CD4-positive, alpha-beta T cell treated with Interferon alpha-2 for 1 hour (primary cell): ENCODE measurements at regions not wholly inside any gene's neighbourhood (a gene's known extent, or its start where the extent isn't known, plus 50 kb on each side); places are given as distances from the start of the nearest gene placed in this dataset.
"Not testable (repeated sequence)": the region's sequence is repeated elsewhere in the genome, so short reads cannot be mapped to it uniquely, and the experiment has no call there.

Experiments used
- DNase-seq, 2 donors: peaks; one replicate each; pipeline ENCODE4 v3.0.0-alpha.2; 2020 to 2022

GRCh38 chr17:16870253-16871245, 101.4 kb downstream of the TNFRSF13B start:
- DNase-seq = no peak

GRCh38 chr17:16869531-16870252, 102.2 kb downstream of the TNFRSF13B start:
- DNase-seq = not testable (repeated sequence)

- DNase-seq = not testable (repeated sequence)
Observed at GRCh38 chr17:16868616-16869015, 103.3 kb downstream of the TNFRSF13B start.

- not testable (repeated sequence) for DNase-seq
Observed at GRCh38 chr17:16867545-16867944, 104.4 kb downstream of the TNFRSF13B start.

- DNase-seq = not testable (repeated sequence)
Observed at GRCh38 chr17:16866841-16867240, 105.1 kb downstream of the TNFRSF13B start.

GRCh38 chr17:16866436-16866835, 105.5 kb downstream of the TNFRSF13B start:
- DNase-seq = no peak

- not testable (repeated sequence) for DNase-seq
Observed at GRCh38 chr17:16865704-16866103, 106.2 kb downstream of the TNFRSF13B start.

- DNase-seq = not testable (repeated sequence)
Observed at GRCh38 chr17:16865077-16865613, 106.8 kb downstream of the TNFRSF13B start.

GRCh38 chr17:16864462-16865076, 107.3 kb downstream of the TNFRSF13B start:
- not testable (repeated sequence) for DNase-seq

- DNase-seq = not testable (repeated sequence)
Observed at GRCh38 chr17:16861152-16861551, 110.8 kb downstream of the TNFRSF13B start.

- not testable (repeated sequence) for DNase-seq
Observed at GRCh38 chr17:16860467-16860866, 111.5 kb downstream of the TNFRSF13B start.

GRCh38 chr17:16859515-16859914, 112.4 kb downstream of the TNFRSF13B start:
- not testable (repeated sequence) for DNase-seq

GRCh38 chr17:16857746-16858145, 114.2 kb downstream of the TNFRSF13B start:
- DNase-seq = not testable (repeated sequence)

- DNase-seq = not testable (repeated sequence)
Observed at GRCh38 chr17:16856846-16857245, 115.1 kb downstream of the TNFRSF13B start.

- DNase-seq = not testable (repeated sequence)
Observed at GRCh38 chr17:16856171-16856570, 115.7 kb downstream of the TNFRSF13B start.

GRCh38 chr17:16854636-16855035, 117.3 kb downstream of the TNFRSF13B start:
- not testable (repeated sequence) for DNase-seq

- no peak for DNase-seq
Observed at GRCh38 chr17:16853661-16854320, 118.1 kb downstream of the TNFRSF13B start.

GRCh38 chr17:16849861-16850260, 122.1 kb downstream of the TNFRSF13B start:
- not testable (repeated sequence) for DNase-seq

- DNase-seq = not testable (repeated sequence)
Observed at GRCh38 chr17:16848997-16849396, 122.9 kb downstream of the TNFRSF13B start.

GRCh38 chr17:16845098-16845497, 126.8 kb downstream of the TNFRSF13B start:
- DNase-seq = not testable (repeated sequence)

- DNase-seq = not testable (repeated sequence)
Observed at GRCh38 chr17:16844669-16845068, 127.2 kb downstream of the TNFRSF13B start.

GRCh38 chr17:16843511-16843910, 128.4 kb downstream of the TNFRSF13B start:
- not testable (repeated sequence) for DNase-seq
